GM21381 (cell line): ENCODE measurements at regions not wholly inside any gene's neighbourhood (a gene's known extent, or its start where the extent isn't known, plus 50 kb on each side); places are given as distances from the start of the nearest gene placed in this dataset.

Experiments used
- ATAC-seq: cut with Tn5 transposase; IDR thresholded peaks from one replicate; pipeline ENCODE4 v1.9.1; 2021; ENCODE audit warnings: mild to moderate bottlenecking, moderate library complexity; ENCODE audit not compliant: unreplicated experiment

DNA sequence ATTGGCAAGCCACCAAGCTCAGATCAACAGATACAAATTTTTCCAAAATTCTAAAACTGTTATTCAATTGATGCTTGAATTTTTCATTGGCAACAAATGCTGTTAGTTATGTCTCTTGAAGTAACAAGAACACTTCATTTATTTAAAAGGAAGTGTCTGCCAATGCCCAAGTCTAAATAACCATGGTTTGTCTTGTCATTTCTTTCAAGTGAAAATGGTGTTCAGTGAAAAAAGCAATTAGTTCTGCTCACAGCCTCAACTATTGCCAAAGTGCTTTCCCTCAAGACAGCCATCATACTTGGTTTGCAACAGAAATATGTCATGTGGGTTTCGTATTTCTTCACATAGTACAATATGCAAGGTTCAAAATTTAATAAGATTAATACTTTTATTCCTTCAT, 312.6 kb upstream of the LMCD1 start:
- no peak for ATAC-seq

DNA sequence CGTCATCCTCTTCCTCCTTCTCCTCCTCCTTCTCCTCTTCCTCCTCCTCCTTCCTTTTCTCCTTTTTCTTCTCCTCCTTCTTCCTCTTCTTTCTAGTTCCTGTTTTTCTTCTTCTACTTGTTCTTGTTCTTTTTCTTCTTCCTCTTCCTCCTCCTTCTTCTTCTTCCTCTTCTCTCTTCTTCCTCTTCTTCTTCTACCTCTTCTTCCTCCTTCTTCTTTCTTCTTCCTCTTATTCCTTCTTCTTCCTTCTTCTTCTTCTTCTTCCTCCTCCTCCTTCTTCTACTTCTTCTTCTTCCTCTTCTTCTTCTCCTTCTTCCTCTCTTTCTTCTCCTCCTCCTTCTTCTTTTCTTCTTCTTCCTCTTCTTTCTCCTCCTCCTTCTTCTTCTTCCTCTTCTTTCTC, 310.2 kb upstream of the LMCD1 start:
- ATAC-seq = no peak

DNA sequence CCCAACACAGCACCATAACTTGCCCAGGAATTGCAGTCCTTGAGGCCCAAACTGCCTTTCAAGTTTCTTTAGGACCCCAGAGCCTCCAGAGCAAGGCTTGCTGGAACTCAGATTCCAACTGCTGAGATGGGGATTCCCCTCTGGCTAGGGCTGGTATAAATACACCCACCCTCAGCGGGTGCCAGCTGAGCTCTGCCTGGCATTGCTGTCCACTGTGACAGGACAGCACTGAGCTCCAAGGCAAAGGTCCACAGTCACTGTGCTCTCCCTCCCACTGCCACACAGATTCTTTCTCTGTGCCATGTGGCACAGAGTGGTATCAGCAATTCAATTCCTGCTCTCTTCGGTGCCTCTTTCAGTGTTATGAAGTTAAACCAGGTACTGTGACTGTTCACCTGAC, 304.2 kb upstream of the LMCD1 start:
- no peak for ATAC-seq

DNA sequence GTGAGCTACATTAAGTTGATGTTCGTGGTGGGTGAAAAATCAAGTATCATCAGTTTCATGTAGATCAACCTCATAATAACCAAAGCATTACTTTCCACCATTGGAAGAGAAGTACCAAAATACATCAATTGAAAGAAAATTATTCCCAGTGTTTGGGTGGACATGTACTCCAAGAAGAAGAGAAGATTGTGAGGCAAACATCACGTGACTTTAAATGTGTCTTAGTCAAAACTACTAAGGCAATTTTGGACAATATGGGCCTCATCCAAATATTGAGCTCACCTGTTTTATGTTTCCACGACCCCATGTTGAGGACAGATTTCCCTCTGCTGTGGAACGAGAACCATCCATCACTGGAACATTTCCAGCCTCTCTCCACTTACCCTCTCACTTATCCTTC, 303.0 kb upstream of the LMCD1 start:
- no peak for ATAC-seq

DNA sequence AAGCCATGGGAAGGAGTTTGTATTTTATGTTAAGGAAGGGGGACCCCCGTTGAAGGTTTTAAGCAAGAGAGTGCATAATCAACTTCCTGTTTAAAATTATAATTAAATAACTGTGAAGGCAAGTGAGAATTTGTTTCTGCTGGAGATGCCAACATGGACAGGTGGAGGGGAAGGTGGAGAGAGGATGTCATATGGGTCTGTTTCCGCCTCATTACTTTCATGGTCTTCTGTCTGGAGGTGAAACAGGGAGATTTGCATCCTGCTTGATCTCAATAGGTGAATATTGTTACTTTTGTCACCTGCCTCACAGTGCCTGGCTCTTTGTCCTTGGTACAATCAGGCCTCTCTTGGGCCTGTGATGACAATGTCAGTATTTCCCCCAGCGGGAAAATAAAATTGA, 300.6 kb upstream of the LMCD1 start:
- no peak for ATAC-seq

DNA sequence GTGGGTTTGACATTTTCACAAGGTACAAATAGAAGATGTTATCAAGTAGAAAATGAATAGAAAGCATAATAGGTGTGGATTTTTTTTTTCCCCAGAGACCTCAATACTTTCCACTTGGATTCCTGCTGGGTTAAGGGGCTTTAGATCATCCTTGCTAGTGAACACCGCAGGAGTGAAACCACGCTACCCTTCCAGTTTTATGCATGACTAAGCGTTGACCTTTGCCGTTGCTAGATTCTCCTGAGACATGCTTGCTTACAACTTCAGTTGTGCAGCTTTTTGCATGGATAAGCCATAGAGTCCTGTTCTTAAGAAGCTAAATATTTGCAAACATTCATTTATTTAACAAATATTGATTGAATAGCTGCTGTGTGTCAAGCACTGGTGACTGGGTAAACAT, 299.7 kb upstream of the LMCD1 start:
- no peak for ATAC-seq

DNA sequence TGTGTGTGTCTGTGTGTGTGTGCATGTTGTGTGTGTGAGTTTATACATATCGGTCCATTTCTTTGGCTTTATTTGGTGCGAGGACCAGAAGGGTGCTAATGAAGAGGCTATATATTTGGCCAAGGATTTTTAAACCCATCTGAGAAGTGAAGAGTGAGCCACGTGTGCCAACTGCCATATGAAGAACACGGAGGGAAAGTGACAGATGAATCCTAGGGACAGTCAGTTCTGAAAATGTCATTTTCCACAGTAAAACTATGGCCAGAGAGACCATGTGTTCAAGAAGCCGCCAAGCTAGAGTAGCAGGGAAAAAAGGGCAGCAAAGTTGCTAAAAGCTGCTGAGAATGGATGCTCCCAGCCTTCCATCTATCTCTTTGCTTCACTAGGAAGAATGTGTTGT, 297.3 kb upstream of the LMCD1 start:
- ATAC-seq = no peak

DNA sequence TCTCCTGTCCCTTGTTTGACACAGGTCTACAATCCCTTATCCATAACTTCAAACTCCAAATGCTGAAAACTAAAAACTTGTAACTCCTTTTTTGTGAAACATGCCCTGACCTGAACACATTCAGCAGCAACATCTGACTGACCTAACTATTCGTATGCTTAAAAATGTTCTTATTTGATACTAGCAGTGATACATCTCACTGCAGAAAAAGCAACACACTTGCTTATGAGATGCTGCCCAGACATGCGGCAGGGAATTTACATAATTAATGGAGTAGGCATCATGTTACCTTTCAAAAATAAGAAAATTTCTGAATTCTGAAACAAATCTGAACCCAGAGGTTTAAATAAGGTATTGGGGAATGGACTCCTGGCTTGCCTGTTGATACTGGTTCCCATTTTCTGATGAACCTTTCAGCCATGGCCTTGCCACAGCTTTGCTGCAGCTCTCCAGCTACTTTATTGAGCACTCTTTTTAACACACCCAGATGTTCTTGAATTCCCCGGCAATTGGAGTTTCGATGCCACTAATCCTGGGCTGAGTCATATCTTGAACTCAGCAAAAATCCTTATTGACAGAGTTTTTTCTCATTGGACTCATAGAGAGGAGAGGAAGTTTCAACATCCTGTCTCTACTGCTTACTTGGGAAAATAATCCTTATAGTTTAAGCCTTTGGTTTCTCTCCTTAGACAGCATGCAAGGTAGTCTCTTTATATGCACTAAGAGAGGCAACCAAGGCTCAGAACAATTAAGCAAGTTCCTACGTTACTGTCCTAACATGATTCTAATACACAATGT, 296.6 kb upstream of the LMCD1 start:
- no peak for ATAC-seq

DNA sequence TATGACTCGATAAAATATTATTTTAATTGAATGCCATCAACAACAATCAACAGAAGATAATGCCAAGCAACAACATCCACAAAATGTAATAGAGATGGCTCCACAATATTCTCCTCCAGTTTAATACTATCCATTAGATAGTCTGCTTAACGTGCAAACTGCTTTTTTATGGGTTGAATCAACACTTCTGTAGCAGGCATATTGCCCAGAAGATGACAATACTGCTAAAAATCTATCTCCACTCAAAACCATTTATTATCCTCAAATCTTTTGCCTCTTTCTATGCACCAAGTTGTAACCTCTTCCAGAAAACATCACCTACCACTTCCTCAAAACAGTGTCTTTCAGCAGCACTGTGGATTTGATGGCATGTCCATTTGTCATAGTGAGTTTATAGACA, 295.7 kb upstream of the LMCD1 start:
- no peak for ATAC-seq

DNA sequence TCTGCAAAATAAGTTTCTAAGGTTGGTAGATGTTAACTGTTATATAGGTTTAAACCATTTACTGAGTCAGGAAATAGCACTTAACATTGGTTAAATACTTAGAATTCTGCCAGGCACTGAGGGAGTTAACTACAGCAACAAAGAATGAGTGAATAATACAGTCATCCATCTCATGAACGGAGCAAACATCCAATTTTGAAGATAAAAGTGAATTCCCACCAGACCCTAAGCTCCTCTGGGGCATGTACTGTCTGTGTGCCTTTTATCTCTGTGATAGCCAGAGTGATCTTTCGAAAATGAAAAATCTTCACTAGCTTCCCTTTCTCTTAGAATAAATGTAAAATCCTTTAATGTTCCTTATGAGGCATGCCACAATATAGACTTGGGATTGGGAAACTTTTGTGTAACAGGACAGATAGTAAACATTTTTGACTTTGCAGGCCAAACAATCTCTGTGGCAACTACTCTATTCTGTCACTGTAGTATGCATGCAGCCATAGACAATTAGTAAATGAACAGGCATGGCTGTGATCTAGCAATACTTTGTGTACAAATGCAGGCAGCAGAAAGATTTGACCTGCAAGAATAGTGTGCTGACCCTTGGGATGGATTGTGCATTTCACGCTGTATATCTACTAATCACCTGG, 294.5 kb upstream of the LMCD1 start:
- ATAC-seq = no peak

DNA sequence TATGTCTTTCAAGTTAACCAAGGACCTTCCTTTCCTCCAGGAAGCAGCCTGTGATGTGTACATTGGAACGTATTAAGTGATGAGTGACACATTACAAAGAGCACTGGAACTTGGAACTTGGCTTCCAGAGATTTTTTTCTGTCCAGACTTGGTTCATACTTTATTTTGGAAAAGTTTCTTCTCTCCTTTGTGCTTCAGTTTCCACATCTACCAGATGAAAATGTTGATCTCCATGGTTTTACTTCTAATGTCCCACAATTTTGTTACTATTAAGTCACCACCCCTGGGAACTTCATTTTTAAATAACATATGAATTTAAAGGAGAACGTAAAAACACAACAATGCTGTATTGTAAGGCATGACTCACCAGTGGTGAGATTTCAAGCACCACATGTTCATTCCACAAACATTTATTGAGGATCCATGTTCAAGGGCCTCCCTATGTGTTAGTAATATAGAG, 290.7 kb upstream of the LMCD1 start:
- no peak for ATAC-seq

DNA sequence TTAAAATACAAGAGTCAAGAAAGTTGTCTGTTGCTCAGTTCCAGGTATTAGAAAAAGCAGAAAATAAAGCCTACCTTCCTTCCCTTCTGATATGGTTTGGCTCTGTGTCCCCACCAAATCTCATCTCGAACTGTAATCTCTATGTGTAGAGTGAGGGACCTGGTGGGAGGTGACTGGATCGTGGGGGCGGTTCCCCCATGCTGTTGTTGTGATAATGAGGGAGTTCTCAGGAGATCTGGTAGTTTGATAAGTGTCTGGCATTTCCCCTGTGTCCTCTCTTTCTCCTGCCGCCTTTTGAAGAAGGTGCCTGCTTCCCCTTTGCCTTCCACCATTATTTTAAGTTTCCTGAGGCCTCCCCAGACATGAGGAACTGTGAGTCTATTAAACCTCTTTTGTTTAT, 288.8 kb upstream of the LMCD1 start:
- no peak for ATAC-seq

DNA sequence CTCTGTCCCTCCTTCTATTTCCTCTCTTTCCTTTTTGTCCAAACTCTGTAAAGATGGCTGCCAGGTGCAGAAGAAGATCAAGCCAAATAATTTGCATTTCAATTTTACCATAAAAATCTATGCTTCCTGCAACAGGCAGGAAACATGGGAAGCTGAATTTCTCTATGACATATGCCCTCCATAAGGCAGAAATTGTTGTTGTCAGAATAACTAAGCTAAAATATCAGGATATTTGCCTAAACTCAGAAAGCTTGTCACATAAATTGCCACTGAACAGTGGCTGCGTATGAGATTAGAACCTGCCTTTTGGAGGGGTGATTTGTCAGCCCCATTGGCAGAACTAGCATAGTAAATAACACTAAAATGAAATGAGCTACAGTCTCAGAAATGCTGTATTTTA, 288.3 kb upstream of the LMCD1 start:
- no peak for ATAC-seq

DNA sequence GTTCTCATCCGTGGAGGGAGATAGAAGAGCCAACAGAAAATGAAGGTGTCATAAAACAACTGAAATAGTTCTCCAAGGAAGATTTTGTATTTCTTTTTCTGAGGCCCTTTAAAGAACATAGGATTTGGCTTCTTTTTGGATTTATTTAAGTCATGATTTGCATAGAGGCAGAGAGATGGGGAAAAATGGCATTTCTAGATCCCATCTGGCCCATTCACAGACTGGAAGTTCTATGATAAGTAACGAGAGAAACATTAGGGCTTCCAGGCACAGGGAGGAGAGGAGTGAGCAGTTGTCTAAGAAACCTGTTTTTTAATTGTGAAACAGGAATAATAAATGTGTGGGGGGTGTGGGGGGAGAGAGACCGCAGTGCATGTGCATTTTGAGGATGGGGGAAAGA, 285.8 kb upstream of the LMCD1 start:
- ATAC-seq = no peak

DNA sequence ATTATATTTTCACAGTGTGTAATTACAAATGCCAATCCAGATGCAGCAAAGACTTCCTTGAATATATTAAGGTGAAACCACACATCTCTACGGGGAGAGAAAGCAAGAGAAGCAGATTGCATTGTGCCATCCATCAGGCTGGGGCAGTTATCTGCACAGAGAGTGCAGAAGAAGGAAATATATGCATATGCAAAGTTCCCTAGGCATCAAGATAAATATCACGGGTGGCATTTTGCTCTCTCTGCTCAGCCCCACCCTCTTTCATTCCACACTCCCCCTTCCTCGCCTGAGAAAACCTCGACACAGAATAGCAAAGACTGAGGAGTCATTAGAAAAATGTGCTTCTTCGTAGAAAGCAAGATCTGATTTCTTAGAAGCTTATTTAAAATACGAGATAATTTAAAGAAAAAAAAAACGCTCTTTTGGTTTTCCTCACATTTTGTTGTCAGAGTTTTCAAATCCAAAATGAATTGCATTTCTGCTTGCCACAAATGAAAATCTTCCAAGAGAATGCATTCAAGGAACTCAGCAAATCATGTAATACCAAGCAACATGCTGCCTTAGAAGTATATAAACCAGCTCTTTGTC, 283.2 kb upstream of the LMCD1 start:
- ATAC-seq = no peak

DNA sequence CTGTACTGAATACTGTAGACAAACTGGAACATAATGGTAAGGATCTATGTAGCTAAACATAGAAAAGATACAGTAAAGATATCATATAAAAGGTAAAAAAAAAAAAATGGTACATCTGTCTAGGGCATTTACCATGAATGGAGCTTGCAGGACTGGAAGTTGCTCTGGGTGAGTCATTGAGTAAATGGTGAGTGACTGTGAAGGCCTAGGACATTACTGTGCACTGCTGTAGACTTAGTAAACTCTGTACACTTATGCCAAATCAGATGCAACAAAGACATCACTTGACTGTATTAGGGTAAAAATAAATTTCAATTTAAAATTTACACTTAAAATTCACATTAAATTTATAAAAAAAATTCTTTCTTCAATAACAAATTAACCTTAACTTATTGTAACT, 281.3 kb upstream of the LMCD1 start:
- ATAC-seq = no peak

DNA sequence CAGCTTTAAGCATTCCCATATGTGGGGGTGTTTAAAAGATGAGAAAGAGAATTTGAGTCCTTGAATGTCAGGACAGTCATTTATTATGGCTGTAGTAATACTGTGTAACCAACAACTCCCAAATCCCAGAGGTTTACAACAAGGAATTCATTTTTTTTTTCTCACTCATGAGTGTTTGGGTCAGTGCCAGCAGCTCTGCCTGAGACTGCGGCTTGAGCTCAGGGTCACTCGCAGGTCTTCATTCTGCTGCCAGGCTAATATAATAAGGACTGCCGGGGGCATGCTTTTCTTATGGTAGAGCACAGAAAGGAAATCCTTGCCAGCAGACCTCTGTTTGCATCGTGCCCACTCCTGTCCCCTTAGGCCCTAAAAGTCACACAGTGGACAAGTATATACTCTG, 277.9 kb upstream of the LMCD1 start:
- no peak for ATAC-seq

DNA sequence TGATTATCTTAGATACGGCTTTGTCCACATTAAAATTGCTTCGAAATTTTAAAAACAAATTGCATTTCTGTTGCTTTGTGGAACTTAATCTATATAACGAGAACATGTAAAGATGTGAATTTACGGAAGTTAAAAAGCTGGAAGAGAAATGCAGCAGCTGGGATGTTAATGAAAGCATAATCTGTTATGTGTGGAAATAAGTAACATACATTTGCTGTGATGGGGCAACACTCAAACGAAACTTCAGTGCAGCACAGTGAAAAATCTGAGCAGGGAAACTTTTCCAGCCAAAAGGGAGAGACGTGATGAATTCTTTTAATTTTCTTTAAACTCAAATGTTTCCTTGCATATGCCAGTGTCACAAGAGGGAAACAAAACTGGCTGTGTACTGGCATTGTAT, 276.7 kb upstream of the LMCD1 start:
- no peak for ATAC-seq

DNA sequence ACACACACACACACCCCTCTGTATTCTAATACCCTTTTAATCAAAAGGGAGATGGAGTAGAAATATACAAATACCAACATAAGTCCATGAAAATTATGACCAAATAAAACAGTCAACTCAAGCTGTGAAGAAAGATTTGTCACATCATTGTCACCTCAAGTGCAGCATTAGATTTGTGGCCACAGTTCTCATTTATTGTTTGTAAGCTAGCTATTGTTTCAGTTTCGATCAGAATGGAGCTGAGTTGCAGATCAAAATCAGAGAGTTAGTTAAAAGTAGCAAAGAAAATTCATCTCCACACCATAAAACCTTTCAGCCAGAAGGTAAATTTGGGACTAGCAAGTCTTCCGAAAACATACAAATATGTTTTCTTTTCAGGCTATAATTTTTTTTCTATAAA, 267.7 kb upstream of the LMCD1 start:
- ATAC-seq = no peak

DNA sequence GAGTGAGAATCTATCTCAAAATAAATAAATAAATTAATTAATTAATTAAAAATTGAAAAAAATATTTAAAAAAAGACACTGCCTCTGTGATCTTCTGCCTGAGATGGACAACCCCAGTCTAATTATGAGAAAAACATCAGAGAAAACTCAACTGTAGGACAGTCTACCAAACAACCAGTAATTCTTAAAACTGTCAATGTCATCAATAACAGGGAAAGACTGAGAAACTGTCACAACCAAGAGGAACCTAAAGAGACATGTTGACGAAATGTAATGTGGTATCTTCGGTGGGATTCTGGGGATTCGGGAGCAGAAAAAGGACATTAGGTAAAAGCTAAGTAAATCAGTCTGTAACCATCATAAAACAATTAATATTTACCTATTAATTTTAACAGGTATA, 265.4 kb upstream of the LMCD1 start:
- ATAC-seq = no peak

DNA sequence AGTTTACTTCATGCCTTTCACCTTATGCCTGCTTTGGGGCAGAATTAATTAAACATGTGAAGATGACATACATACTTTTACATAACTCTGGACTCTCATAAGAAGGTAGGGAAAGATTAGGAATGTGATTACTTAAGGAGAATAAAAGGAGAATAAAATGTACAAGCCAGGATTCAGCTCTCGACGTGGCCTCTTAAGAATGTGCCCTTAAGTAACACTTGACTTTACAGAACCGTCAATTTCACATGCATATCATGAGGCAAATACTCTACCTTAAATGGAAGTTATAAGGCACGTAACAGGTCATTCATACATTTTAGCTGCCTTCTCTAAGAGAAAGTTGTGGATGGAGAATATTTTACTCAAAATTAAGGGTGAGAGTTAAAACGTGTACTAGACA, 263.7 kb upstream of the LMCD1 start:
- ATAC-seq = no peak

DNA sequence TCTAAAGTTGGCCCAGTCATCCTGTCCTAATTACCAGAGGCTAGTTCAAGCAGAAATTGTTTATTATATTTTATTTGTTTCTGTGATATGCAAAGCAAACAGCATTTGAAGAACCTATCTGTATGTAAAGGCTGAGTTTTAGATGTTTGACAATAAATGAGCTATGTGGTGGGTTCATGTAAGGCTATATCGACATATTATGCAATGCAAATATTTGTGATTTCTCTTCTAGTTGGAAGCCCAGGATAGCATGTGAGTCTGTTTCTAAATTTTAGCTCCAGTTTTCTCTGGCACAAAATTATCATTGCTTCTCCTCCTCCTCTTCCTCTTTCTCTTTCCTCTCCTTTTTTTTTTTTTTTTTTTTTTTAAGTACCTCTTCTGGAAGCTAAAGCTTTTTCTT, 263.2 kb upstream of the LMCD1 start:
- no peak for ATAC-seq
